Glomerular visceral epithelial cell (primary cell): ENCODE measurements at regions not wholly inside any gene's neighbourhood (a gene's known extent, or its start where the extent isn't known, plus 50 kb on each side); places are given as distances from the start of the nearest gene placed in this dataset.

Experiments used
- DNase-seq: peaks from one replicate; pipeline ENCODE4 v3.0.0-alpha.2; 2016; ENCODE audit errors: extremely low spot score

DNA sequence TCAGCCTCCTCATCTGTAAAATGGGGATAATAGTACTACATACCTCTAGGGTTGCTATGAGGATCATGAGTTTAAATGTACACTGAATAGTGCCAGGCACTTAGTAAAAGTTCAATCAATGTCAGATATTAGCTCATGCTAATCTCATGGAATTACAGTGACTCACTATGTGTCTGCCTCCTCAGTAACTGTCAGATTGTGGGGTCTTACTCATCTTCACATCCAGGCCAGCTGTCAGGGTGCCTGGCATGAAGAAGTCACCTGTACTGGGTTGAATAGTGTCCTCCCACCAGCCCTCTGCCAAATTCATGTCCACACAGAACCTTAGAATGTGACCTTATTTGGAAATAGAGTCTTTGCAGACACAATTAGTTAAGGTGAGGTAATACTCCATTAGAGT lies 54.3 kb upstream of the STIM2 start:
- DNase-seq = peak; percentile 14

GRCh38 chr4:26807330-26807729 lies 53.3 kb upstream of the STIM2 start:
- no peak for DNase-seq

- no peak for DNase-seq
These were observed 50.8 kb upstream of the STIM2 start for GRCh38 chr4:26809811-26810210.
